DOHH2 (cell line): ENCODE measurements at regions not wholly inside any gene's neighbourhood (a gene's known extent, or its start where the extent isn't known, plus 50 kb on each side); places are given as distances from the start of the nearest gene placed in this dataset.

Source experiments
- CTCF ChIP-seq: fragments of 200-600 bp; sonication (generic); IDR thresholded peaks from one replicate; pipeline ENCODE4 v1.5.1; 2014; ENCODE audit warnings: antibody characterized with exemption, mild to moderate bottlenecking, low read depth, low read length; ENCODE audit not compliant: poor library complexity, severe bottlenecking
- EZH2phosphoT487 ChIP-seq: fragments of 200-600 bp; sonication (generic); IDR thresholded peaks from 2 replicates; pipeline ENCODE4 v1.6.1; 2017; ENCODE audit warnings: borderline replicate concordance, mild to moderate bottlenecking, antibody characterized with exemption, low read length, moderate library complexity, mixed read lengths

DNA sequence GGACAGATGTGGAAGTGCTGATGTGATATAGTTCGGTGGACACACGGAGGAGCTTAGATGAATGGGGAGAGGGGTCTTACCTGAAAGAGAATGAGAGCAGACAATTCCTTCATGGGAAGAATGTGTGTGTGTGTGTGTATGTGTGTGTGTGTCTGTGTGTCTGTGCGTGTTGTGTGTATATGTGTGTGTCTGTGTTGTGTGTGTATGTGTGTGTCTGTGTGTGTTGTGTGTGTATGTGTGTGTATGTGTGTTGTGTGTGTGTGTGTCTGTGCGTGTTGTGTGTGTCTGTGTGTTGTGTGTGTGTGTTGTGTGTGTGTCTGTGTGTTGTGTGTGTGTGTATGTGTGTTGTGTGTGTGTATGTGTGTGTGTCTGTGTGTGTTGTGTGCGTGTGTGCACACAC is 104.2 kb downstream of the FAM204A start:
- TF ChIP-seq CTCF (no peak), EZH2phosphoT487 (no peak)
